ENCODE measurements at regions not wholly inside any gene's neighbourhood (a gene's known extent, or its start where the extent isn't known, plus 50 kb on each side); places are given as distances from the start of the nearest gene placed in this dataset.

GRCh38 chr2:149924549-149925213, 337.1 kb upstream of the MMADHC start:
- TF ChIP-seq CTCF (conservative IDR thresholded peaks at IDR 0.05) (no peak), ZFX (IDR thresholded peaks at IDR 0.05) (no peak)
- no peak overlapping the region for H3K27ac ChIP-seq

GRCh38 chr2:149924028-149924427, 336.5 kb upstream of the MMADHC start:
- no peak overlapping the region for H3K27ac ChIP-seq
- TF ChIP-seq ZFX (IDR thresholded peaks at IDR 0.05) (no peak), CTCF (conservative IDR thresholded peaks at IDR 0.05) (no peak)

- TF ChIP-seq ZFX (IDR thresholded peaks at IDR 0.05), result no peak
- TF ChIP-seq CTCF (conservative IDR thresholded peaks at IDR 0.05), result no peak
- no peak overlapping the region for H3K27ac ChIP-seq
Observed at GRCh38 chr2:149921911-149922616, 334.5 kb upstream of the MMADHC start.

GRCh38 chr2:149920389-149920788, 332.8 kb upstream of the MMADHC start:
- no peak overlapping the region for H3K27ac ChIP-seq
- no peak for TF ChIP-seq CTCF (conservative IDR thresholded peaks at IDR 0.05)
- no peak for TF ChIP-seq ZFX (IDR thresholded peaks at IDR 0.05)

GRCh38 chr2:149915151-149915550, 327.6 kb upstream of the MMADHC start:
- no peak overlapping the region for H3K27ac ChIP-seq
- TF ChIP-seq ZFX (IDR thresholded peaks at IDR 0.05), result no peak
- no peak for TF ChIP-seq CTCF (conservative IDR thresholded peaks at IDR 0.05)

- H3K27ac ChIP-seq, result no peak overlapping the region
- TF ChIP-seq ZFX (IDR thresholded peaks at IDR 0.05), result no peak
- no peak for TF ChIP-seq CTCF (conservative IDR thresholded peaks at IDR 0.05)
Observed at GRCh38 chr2:149908726-149909683, 321.4 kb upstream of the MMADHC start.

All from C4-2B (cell line).